Peyer's patch (tissue), 4 donors: ENCODE measurements at regions not wholly inside any gene's neighbourhood (a gene's known extent, or its start where the extent isn't known, plus 50 kb on each side); places are given as distances from the start of the nearest gene placed in this dataset.

ENCODE experiments used
- POLR2A ChIP-seq, 2 donors: fragments of 450-650 bp; IDR thresholded peaks; one replicate each; pipeline ENCODE4 v1.5.1; 2017; ENCODE audit warnings: antibody characterized with exemption in 2 of 2, mild to moderate bottlenecking in 2 of 2, moderate library complexity in 2 of 2
- TF ChIP-seq, protein P1 (sequence below), 6 experiments: fragments of 450-650 bp in 4 of 6; fragments of 200-600 bp in 2 of 6; sonication (generic) in 1 of 6; IDR thresholded peaks; one replicate each; pipeline ENCODE4 v1.5.1; 2017 to 2019; ENCODE audit warnings: antibody characterized with exemption in 6 of 6, mild to moderate bottlenecking in 3 of 6, moderate library complexity in 1 of 6

GRCh38 chr2:236815746-236816145 lies 246.1 kb downstream of the ACKR3 start:
- TF ChIP-seq, protein P1, sequence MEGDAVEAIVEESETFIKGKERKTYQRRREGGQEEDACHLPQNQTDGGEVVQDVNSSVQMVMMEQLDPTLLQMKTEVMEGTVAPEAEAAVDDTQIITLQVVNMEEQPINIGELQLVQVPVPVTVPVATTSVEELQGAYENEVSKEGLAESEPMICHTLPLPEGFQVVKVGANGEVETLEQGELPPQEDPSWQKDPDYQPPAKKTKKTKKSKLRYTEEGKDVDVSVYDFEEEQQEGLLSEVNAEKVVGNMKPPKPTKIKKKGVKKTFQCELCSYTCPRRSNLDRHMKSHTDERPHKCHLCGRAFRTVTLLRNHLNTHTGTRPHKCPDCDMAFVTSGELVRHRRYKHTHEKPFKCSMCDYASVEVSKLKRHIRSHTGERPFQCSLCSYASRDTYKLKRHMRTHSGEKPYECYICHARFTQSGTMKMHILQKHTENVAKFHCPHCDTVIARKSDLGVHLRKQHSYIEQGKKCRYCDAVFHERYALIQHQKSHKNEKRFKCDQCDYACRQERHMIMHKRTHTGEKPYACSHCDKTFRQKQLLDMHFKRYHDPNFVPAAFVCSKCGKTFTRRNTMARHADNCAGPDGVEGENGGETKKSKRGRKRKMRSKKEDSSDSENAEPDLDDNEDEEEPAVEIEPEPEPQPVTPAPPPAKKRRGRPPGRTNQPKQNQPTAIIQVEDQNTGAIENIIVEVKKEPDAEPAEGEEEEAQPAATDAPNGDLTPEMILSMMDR (IDR thresholded peaks at IDR 0.05) = no peak
- no peak for TF ChIP-seq POLR2A (IDR thresholded peaks at IDR 0.05)
